K562 (cell line): ENCODE measurements at regions not wholly inside any gene's neighbourhood (a gene's known extent, or its start where the extent isn't known, plus 50 kb on each side); places are given as distances from the start of the nearest gene placed in this dataset.

Experiments
- ATAC-seq: fragments of 200-7000 bp; cut with Tn5 transposase; 3 replicates; pipeline ENCODE4 v1.9.1; 2020; ENCODE audit warnings: moderate library complexity
- BruUV-seq: library from RNA; stranded (reverse); fragments of 400-500 nt; replicated peaks from 2 replicates; lab custom pipeline; 2021; lab: Mats Ljungman, UMichigan
- CTCF ChIA-PET: fragments of 300-600 bp; formaldehyde crosslinking; extraction: SDS; loops from one replicate; lab custom pipeline; 2021; ENCODE audit warnings: low intra/inter-chr PET ratio; lab: Yijun Ruan, JAX
- POLR2A ChIA-PET: fragments of 300-600, 350-650 bp; sonication (Branson Sonifier 250); formaldehyde crosslinking; extraction: SDS; loops from one replicate; lab custom pipeline; 2021; ENCODE audit warnings: antibody characterized with exemption, inconsistent platforms; lab: Yijun Ruan, JAX
- DNase-seq, 4 experiments: peaks; one replicate each; pipeline versions ENCODE4 v3.0.0 to v3.0.0-alpha.2; 2011 to 2018; ENCODE audit warnings: low spot score in 3 of 4, mixed read lengths in 3 of 4; ENCODE audit errors: extremely low read depth in 1 of 4
- FAIRE-seq: peaks from 2 replicates; lab custom pipeline; 2011; peaks lifted over from hg19 to GRCh38; lab: Jason Lieb, UNC
- H2AFZ ChIP-seq: 2 replicates; pipeline ENCODE4 v1.6.0; 2011; ENCODE audit warnings: low read depth, low read length, control low read depth, inconsistent platforms
- H3K27ac ChIP-seq: fragments of 200-600 bp; 3 replicates; pipeline ENCODE4 v1.8.0; 2011; ENCODE audit warnings: low read depth, mild to moderate bottlenecking, control low read depth, inconsistent platforms, low read length, moderate library complexity, mixed read lengths; ENCODE audit errors: extremely low read depth
- H3K27me3 ChIP-seq, 2 experiments: fragments of 300-600 bp in 1 of 2; 2 replicates in 1 of 2; 3 replicates in 1 of 2; pipeline versions ENCODE4 v1.6.0 to v1.8.0; 2011; ENCODE audit warnings: inconsistent platforms in 2 of 2, low read length in 2 of 2, mild to moderate bottlenecking in 1 of 2, mixed read lengths in 1 of 2, moderate library complexity in 1 of 2; ENCODE audit not compliant: control insufficient read depth in 2 of 2, insufficient read depth in 2 of 2
- H3K36me3 ChIP-seq: fragments of 300-600 bp; 3 replicates; pipeline ENCODE4 v1.8.0; 2011; ENCODE audit warnings: mild to moderate bottlenecking, low read length, inconsistent platforms; ENCODE audit not compliant: control insufficient read depth, insufficient read depth
- H3K4me1 ChIP-seq, 2 experiments: fragments of 200-600 bp in 1 of 2; replicated peaks in 1 of 2; 2 replicates in 1 of 2; 3 replicates in 1 of 2; pipeline versions ENCODE4 v1.5.1 to v1.8.0; 2011; ENCODE audit warnings: inconsistent platforms in 2 of 2, low read length in 2 of 2, mild to moderate bottlenecking in 1 of 2, mixed read lengths in 1 of 2, moderate library complexity in 1 of 2; ENCODE audit not compliant: control insufficient read depth in 2 of 2, insufficient read depth in 2 of 2
- H3K4me2 ChIP-seq: 2 replicates; pipeline ENCODE4 v1.6.1; 2011; ENCODE audit warnings: low read length, control low read depth, inconsistent platforms, mixed read lengths; ENCODE audit not compliant: insufficient read depth
- H3K4me3 ChIP-seq: fragments of 200-600 bp; sonication (generic), shearing (Covaris generic); 2 replicates; pipeline ENCODE4 v1.5.1; 2016; ENCODE audit warnings: control low read depth, inconsistent platforms
- H3K79me2 ChIP-seq: fragments of 200-600 bp; 3 replicates; pipeline ENCODE4 v1.8.0; 2011; ENCODE audit warnings: low read length, inconsistent platforms; ENCODE audit not compliant: control insufficient read depth, insufficient read depth
- H3K9ac ChIP-seq, 2 experiments: 2 replicates each; pipeline versions ENCODE4 v1.6.0 to v1.6.1; 2011; ENCODE audit warnings: low read depth in 2 of 2, low read length in 2 of 2, control low read depth in 1 of 2, inconsistent platforms in 1 of 2, mild to moderate bottlenecking in 1 of 2, mixed read lengths in 1 of 2; ENCODE audit not compliant: insufficient read depth in 1 of 2
- H3K9me1 ChIP-seq: one replicate; pipeline ENCODE4 v1.6.0; 2011; ENCODE audit warnings: inconsistent platforms, mild to moderate bottlenecking, low read length, moderate library complexity; ENCODE audit not compliant: control insufficient read depth, insufficient read depth
- H3K9me3 ChIP-seq: replicated peaks from 2 replicates; pipeline ENCODE4 v1.5.1; 2011; ENCODE audit warnings: low read depth, low read length, inconsistent platforms; ENCODE audit not compliant: control insufficient read depth, insufficient read depth
- H4K20me1 ChIP-seq: replicated peaks from 2 replicates; pipeline ENCODE4 v1.6.1; 2011; ENCODE audit warnings: low read length, inconsistent platforms, mixed read lengths; ENCODE audit not compliant: control insufficient read depth, insufficient read depth
- HDAC3 ChIP-seq: fragments of 450-650 bp; IDR thresholded peaks from 2 replicates; pipeline ENCODE4 v1.6.1; 2018; ENCODE audit warnings: borderline replicate concordance, mild to moderate bottlenecking, moderate library complexity; ENCODE audit not compliant: partially characterized antibody
- NFIC ChIP-seq: fragments of 450-650 bp; IDR thresholded peaks from 2 replicates; pipeline ENCODE4 v1.6.1; 2017; ENCODE audit warnings: mild to moderate bottlenecking, inconsistent platforms
- NFIX ChIP-seq: fragments of 250-450 bp; sonication (Bioruptor Pico); IDR thresholded peaks from 2 replicates; pipeline ENCODE4 v1.4.0; 2020; ENCODE audit warnings: low read depth, mild to moderate bottlenecking, moderate library complexity
- NFXL1 ChIP-seq: fragments of 450-650 bp; formaldehyde crosslinking; IDR thresholded peaks from 2 replicates; pipeline ENCODE4 v1.4.0; 2021; ENCODE audit warnings: mild to moderate bottlenecking
- PHF21A ChIP-seq: fragments of 450-650 bp; IDR thresholded peaks from 2 replicates; pipeline ENCODE4 v1.6.1; 2017; ENCODE audit warnings: low read depth, borderline replicate concordance
- RCOR1 ChIP-seq, 2 experiments: IDR thresholded peaks; 2 replicates each; pipeline ENCODE4 v1.6.1; 2012; ENCODE audit warnings: low read depth in 2 of 2, low read length in 2 of 2, borderline replicate concordance in 1 of 2, improper control_type of control experiment in 1 of 2
- TAF1 ChIP-seq: IDR thresholded peaks from 2 replicates; pipeline ENCODE4 v1.6.1; 2011; ENCODE audit warnings: mild to moderate bottlenecking, low read length, moderate library complexity; ENCODE audit not compliant: insufficient read depth, control insufficient read depth, severe bottlenecking; ENCODE audit errors: extremely low read depth
- WGBS: fragments of 100-300 bp; shearing (Covaris generic); methylation state at CpG from one replicate; pipeline ENCODE4 v1.1.6; 2016; ENCODE audit warnings: low coverage, mixed read lengths; ENCODE audit not compliant: insufficient coverage; ENCODE audit errors: missing lambda C conversion rate; 5-methylcytosine and 5-hydroxymethylcytosine counted together
- in situ Hi-C: fragments of 300-500 bp; cut with MboI; formaldehyde crosslinking; loops from 4 replicates; pipeline ENCODE4 v1.15.0; 2018; ENCODE audit warnings: inconsistent platforms, mixed read lengths
- intact Hi-C: fragments of 100-400 bp; cut with micrococcal nuclease; formaldehyde crosslinking; loops from 2 replicates; pipeline ENCODE4 v1.14.2; 2022

GRCh38 chr5:136626531-136626930 is 261.2 kb upstream of the TRPC7 start:
- ChIA-PET CTCF (no interaction called here), POLR2A (no interaction called here)
- Histone ChIP-seq H3K27ac (no peak overlapping the region), H3K4me3 (no peak overlapping the region), H3K9me3 (no peaks in the 10 kb centered on the region), H3K4me1 (peaks cover 3 to 14% of the 10 kb centered on the region in 2 experiments; a peak in 4 of 5 replicates), H3K79me2 (no peaks in the 10 kb centered on the region), H3K27me3 (peaks cover 0 to 6% of the 10 kb centered on the region in 2 experiments; a peak in 1 of 5 replicates), H3K4me2 (no peak overlapping the region), H3K9ac (no peak overlapping the region), H3K9me1 (no peaks in the 10 kb centered on the region), H4K20me1 (peaks cover 6% of the 10 kb centered on the region; the same call in 1 of the 2 replicates), H2AFZ (no peak overlapping the region), H3K36me3 (no peaks in the 10 kb centered on the region)
- TF ChIP-seq TAF1 (no peak), PHF21A (no peak)
- ATAC-seq (no peak), DNase-seq (no peak), FAIRE-seq (no peak)
- in situ Hi-C loops (no loop called here), intact Hi-C loops (no loop called here)
- WGBS = 39% methylated on average over 2 of the region's 2 CpGs
- no TSS peak for BruUV-seq

- Histone ChIP-seq H3K27me3 (no peaks in the 10 kb centered on the region), H3K79me2 (no peaks in the 10 kb centered on the region), H3K9ac (no peak overlapping the region), H3K9me1 (no peaks in the 10 kb centered on the region), H3K4me2 (no peak overlapping the region), H4K20me1 (no peaks in the 10 kb centered on the region), H3K36me3 (no peaks in the 10 kb centered on the region), H2AFZ (no peak overlapping the region), H3K4me3 (no peak overlapping the region), H3K4me1 (peaks cover 0 to 11% of the 10 kb centered on the region in 2 experiments; a peak in 2 of 5 replicates), H3K9me3 (no peaks in the 10 kb centered on the region), H3K27ac (no peak overlapping the region)
- BruUV-seq = no TSS peak
- ChIA-PET POLR2A (interaction anchor here (1.7 kb wide), 1 partner anchor 9 kb away, joined by 5 read pairs; no protein-coding TSS in a partner anchor), CTCF (no interaction called here)
- intact Hi-C loops (no loop called here), in situ Hi-C loops (no loop called here)
- ATAC-seq (no peak), FAIRE-seq (peak; percentile 11), DNase-seq (peak in 2 of 4 experiments; percentile 12)
- TF ChIP-seq NFIX (CRISPR knock-in tag) (peak; percentile 98), RCOR1 (IDR thresholded peaks at IDR 0.05; ENCODE audit: borderline replicate concordance in 1 of 2, low read depth in 2 of 2, low read length in 2 of 2) (no peak), NFIC (peak; percentile 96), HDAC3 (no peak), NFXL1 (CRISPR knock-in tag) (no peak)
Observed at GRCh38 chr5:136622747-136623146, 257.4 kb upstream of the TRPC7 start.
